GM13977 (cell line): ENCODE measurements at regions not wholly inside any gene's neighbourhood (a gene's known extent, or its start where the extent isn't known, plus 50 kb on each side); places are given as distances from the start of the nearest gene placed in this dataset.
"Not testable (repeated sequence)": the region's sequence is repeated elsewhere in the genome, so short reads cannot be mapped to it uniquely, and the experiment has no call there.

Experiments used
- DNase-seq: peaks from one replicate; pipeline ENCODE4 v3.0.0; 2012; ENCODE audit warnings: low spot score
- CTCF ChIP-seq: IDR thresholded peaks from 2 replicates; pipeline ENCODE4 v1.5.1; 2012; ENCODE audit warnings: mild to moderate bottlenecking, control low read depth; ENCODE audit not compliant: insufficient read depth; ENCODE audit errors: extremely low read depth, missing control alignments
- in situ Hi-C: fragments of 300-500 bp; cut with MboI; formaldehyde crosslinking; loops from one replicate; pipeline ENCODE4 v1.12.0; 2022; ENCODE audit warnings: low sequenced_read_pairs, low pct_unique_long_range_greater_than_20kb, mixed read lengths, inconsistent platforms; ENCODE audit not compliant: unreplicated experiment

- no peak for TF ChIP-seq CTCF
- no peak for DNase-seq
- in situ Hi-C loops: no loop called here
Observed at GRCh38 chr3:34159613-34160420, 361.4 kb downstream of the PDCD6IP start.

- in situ Hi-C loops: not testable (repeated sequence)
Observed at GRCh38 chr3:34169636-34170035, 371.2 kb downstream of the PDCD6IP start.

GRCh38 chr3:34174740-34175139 is 376.3 kb downstream of the PDCD6IP start:
- no peak for TF ChIP-seq CTCF
- no peak for DNase-seq
- in situ Hi-C loops: no loop called here

More at GRCh38 chr3:34169636-34170035, 371.2 kb downstream of the PDCD6IP start:
- DNase-seq: not testable (repeated sequence)

GRCh38 chr3:34175636-34176176 is 377.3 kb downstream of the PDCD6IP start:
- no peak for TF ChIP-seq CTCF
- in situ Hi-C loops: no loop called here
- DNase-seq: no peak

GRCh38 chr3:34176723-34177122 is 378.3 kb downstream of the PDCD6IP start:
- TF ChIP-seq CTCF: no peak
- no peak for DNase-seq
- in situ Hi-C loops: no loop called here

- in situ Hi-C loops: no loop called here
- no peak for DNase-seq
Observed at GRCh38 chr3:34178415-34178814, 380.0 kb downstream of the PDCD6IP start.

More at GRCh38 chr3:34178415-34178814, 380.0 kb downstream of the PDCD6IP start:
- no peak for TF ChIP-seq CTCF
